ENCODE measurements at regions not wholly inside any gene's neighbourhood (a gene's known extent, or its start where the extent isn't known, plus 50 kb on each side); places are given as distances from the start of the nearest gene placed in this dataset.

- TF ChIP-seq POLR2A (IDR thresholded peaks at IDR 0.05) (no peak), CTCF (IDR thresholded peaks at IDR 0.05) (no peak)
- Histone ChIP-seq H3K36me3 (no peaks in the 10 kb centered on the region), H3K27ac (no peak overlapping the region), H3K4me3 (no peak overlapping the region), H3K27me3 (no peaks in the 10 kb centered on the region), H3K4me1 (no peaks in the 10 kb centered on the region), H3K9me3 (no peaks in the 10 kb centered on the region)
- no peak for DNase-seq
Measured at GRCh38 chr2:180507028-180507427, 473.4 kb upstream of the UBE2E3 start.

GRCh38 chr2:180505203-180505602 lies 475.2 kb upstream of the UBE2E3 start:
- DNase-seq = no peak
- H3K36me3 ChIP-seq = no peaks in the 10 kb centered on the region
- no peak overlapping the region for H3K27ac ChIP-seq
- TF ChIP-seq POLR2A (IDR thresholded peaks at IDR 0.05) (no peak), CTCF (IDR thresholded peaks at IDR 0.05) (no peak)
- H3K9me3 ChIP-seq = no peaks in the 10 kb centered on the region
- no peaks in the 10 kb centered on the region for H3K4me1 ChIP-seq
- no peaks in the 10 kb centered on the region for H3K27me3 ChIP-seq
- no peak overlapping the region for H3K4me3 ChIP-seq

- no peaks in the 10 kb centered on the region for H3K9me3 ChIP-seq
- TF ChIP-seq POLR2A (IDR thresholded peaks at IDR 0.05) = no peak
- TF ChIP-seq CTCF (IDR thresholded peaks at IDR 0.05) = no peak
- DNase-seq = no peak
- H3K27ac ChIP-seq = no peak overlapping the region
- H3K4me1 ChIP-seq = no peaks in the 10 kb centered on the region
- H3K27me3 ChIP-seq = no peaks in the 10 kb centered on the region
- no peak overlapping the region for H3K4me3 ChIP-seq
- no peaks in the 10 kb centered on the region for H3K36me3 ChIP-seq
Measured at GRCh38 chr2:180497621-180498152, 482.7 kb upstream of the UBE2E3 start.

- Histone ChIP-seq H3K9me3 (no peaks in the 10 kb centered on the region), H3K27ac (no peak overlapping the region), H3K27me3 (no peaks in the 10 kb centered on the region), H3K36me3 (no peaks in the 10 kb centered on the region), H3K4me3 (no peak overlapping the region), H3K4me1 (no peaks in the 10 kb centered on the region)
- TF ChIP-seq POLR2A (IDR thresholded peaks at IDR 0.05) (no peak), CTCF (IDR thresholded peaks at IDR 0.05) (no peak)
- DNase-seq = no peak
Measured at GRCh38 chr2:180495606-180496005, 484.8 kb upstream of the UBE2E3 start.

- Histone ChIP-seq H3K27me3 (no peaks in the 10 kb centered on the region), H3K4me3 (no peak overlapping the region), H3K27ac (no peak overlapping the region), H3K9me3 (no peaks in the 10 kb centered on the region), H3K4me1 (no peaks in the 10 kb centered on the region), H3K36me3 (no peaks in the 10 kb centered on the region)
- peak in 1 of 3 donors; percentile 36 for DNase-seq
- TF ChIP-seq CTCF (IDR thresholded peaks at IDR 0.05) = no peak
- no peak for TF ChIP-seq POLR2A (IDR thresholded peaks at IDR 0.05)
Measured at GRCh38 chr2:180494286-180494685, 486.1 kb upstream of the UBE2E3 start.

GRCh38 chr2:180482696-180483095 lies 475.6 kb upstream of the CWC22 start:
- Histone ChIP-seq H3K9me3 (no peaks in the 10 kb centered on the region), H3K4me3 (no peak overlapping the region), H3K27ac (no peak overlapping the region), H3K27me3 (no peaks in the 10 kb centered on the region), H3K36me3 (no peaks in the 10 kb centered on the region), H3K4me1 (no peaks in the 10 kb centered on the region)
- no peak for DNase-seq
- no peak for TF ChIP-seq CTCF (IDR thresholded peaks at IDR 0.05)
- TF ChIP-seq POLR2A (IDR thresholded peaks at IDR 0.05) = no peak

All from Peyer's patch (tissue), 4 donors.